Gastroesophageal sphincter (tissue), 3 donors: ENCODE measurements at regions not wholly inside any gene's neighbourhood (a gene's known extent, or its start where the extent isn't known, plus 50 kb on each side); places are given as distances from the start of the nearest gene placed in this dataset.

ENCODE experiments used
- CTCF ChIP-seq, 4 experiments: fragments of 200-600 bp in 2 of 4; fragments of 450-650 bp in 2 of 4; sonication (generic) in 1 of 4; IDR thresholded peaks; one replicate each; pipeline ENCODE4 v1.5.1; 2017 to 2019; ENCODE audit warnings: antibody characterized with exemption in 4 of 4, mild to moderate bottlenecking in 2 of 4, moderate library complexity in 2 of 4
- POLR2A ChIP-seq, 2 donors: fragments of 450-650 bp; IDR thresholded peaks; one replicate each; pipeline ENCODE4 v1.6.1; 2017; ENCODE audit warnings: antibody characterized with exemption in 2 of 2, mild to moderate bottlenecking in 2 of 2, moderate library complexity in 1 of 2
- POLR2AphosphoS5 ChIP-seq: sonication (generic); formaldehyde crosslinking; IDR thresholded peaks from one replicate; pipeline ENCODE4 v1.6.1; 2017; ENCODE audit warnings: antibody characterized with exemption

- no peak for TF ChIP-seq CTCF (IDR thresholded peaks at IDR 0.05)
- TF ChIP-seq POLR2A (IDR thresholded peaks at IDR 0.05), result no peak
- TF ChIP-seq POLR2AphosphoS5, result no peak
These were observed 255.0 kb upstream of the RBFOX1 start for GRCh38 chr16:7077636-7078035.
